HG03039 (cell line): ENCODE measurements at regions not wholly inside any gene's neighbourhood (a gene's known extent, or its start where the extent isn't known, plus 50 kb on each side); places are given as distances from the start of the nearest gene placed in this dataset.

Source experiments
- ATAC-seq: cut with Tn5 transposase; IDR thresholded peaks from one replicate; pipeline ENCODE4 v1.9.1; 2021; ENCODE audit warnings: mild to moderate bottlenecking, moderate library complexity; ENCODE audit not compliant: unreplicated experiment

GRCh38 chr7:114853189-114853588 lies 68.7 kb upstream of the MDFIC start:
- ATAC-seq = no peak

- no peak for ATAC-seq
Observed at GRCh38 chr7:114854369-114854768, 67.5 kb upstream of the MDFIC start.

GRCh38 chr7:114856625-114857024 lies 65.3 kb upstream of the MDFIC start:
- no peak for ATAC-seq

GRCh38 chr7:114857605-114858004 lies 64.3 kb upstream of the MDFIC start:
- no peak for ATAC-seq

GRCh38 chr7:114859477-114859876 lies 62.4 kb upstream of the MDFIC start:
- ATAC-seq = no peak

- no peak for ATAC-seq
Observed at GRCh38 chr7:114860206-114860605, 61.7 kb upstream of the MDFIC start.

- no peak for ATAC-seq
Observed at GRCh38 chr7:114862406-114862805, 59.5 kb upstream of the MDFIC start.

- no peak for ATAC-seq
Observed at GRCh38 chr7:114864278-114864677, 57.6 kb upstream of the MDFIC start.

GRCh38 chr7:114865564-114865963 lies 56.3 kb upstream of the MDFIC start:
- peak; percentile 91 for ATAC-seq
